ENCODE measurements at regions not wholly inside any gene's neighbourhood (a gene's known extent, or its start where the extent isn't known, plus 50 kb on each side); places are given as distances from the start of the nearest gene placed in this dataset.

- no peak overlapping the region for H3K27ac ChIP-seq
- H3K36me3 ChIP-seq (replicated peaks) = no peaks in the 10 kb centered on the region
- TF ChIP-seq, protein P1, sequence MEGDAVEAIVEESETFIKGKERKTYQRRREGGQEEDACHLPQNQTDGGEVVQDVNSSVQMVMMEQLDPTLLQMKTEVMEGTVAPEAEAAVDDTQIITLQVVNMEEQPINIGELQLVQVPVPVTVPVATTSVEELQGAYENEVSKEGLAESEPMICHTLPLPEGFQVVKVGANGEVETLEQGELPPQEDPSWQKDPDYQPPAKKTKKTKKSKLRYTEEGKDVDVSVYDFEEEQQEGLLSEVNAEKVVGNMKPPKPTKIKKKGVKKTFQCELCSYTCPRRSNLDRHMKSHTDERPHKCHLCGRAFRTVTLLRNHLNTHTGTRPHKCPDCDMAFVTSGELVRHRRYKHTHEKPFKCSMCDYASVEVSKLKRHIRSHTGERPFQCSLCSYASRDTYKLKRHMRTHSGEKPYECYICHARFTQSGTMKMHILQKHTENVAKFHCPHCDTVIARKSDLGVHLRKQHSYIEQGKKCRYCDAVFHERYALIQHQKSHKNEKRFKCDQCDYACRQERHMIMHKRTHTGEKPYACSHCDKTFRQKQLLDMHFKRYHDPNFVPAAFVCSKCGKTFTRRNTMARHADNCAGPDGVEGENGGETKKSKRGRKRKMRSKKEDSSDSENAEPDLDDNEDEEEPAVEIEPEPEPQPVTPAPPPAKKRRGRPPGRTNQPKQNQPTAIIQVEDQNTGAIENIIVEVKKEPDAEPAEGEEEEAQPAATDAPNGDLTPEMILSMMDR (IDR thresholded peaks at IDR 0.05; ENCODE audit: low read depth, low read length, missing control alignments) = no peak
- no peak overlapping the region for H3K4me3 ChIP-seq (ENCODE audit: low read depth, low read length)
- H3K27me3 ChIP-seq (replicated peaks) = no peaks in the 10 kb centered on the region
- in situ Hi-C loops (cut with HindIII; ENCODE audit: low pct_ligation_motif_present, low sequenced_read_pairs) = no loop called here
- DNase-seq = no peak
Observed at GRCh38 chr15:59931646-59932261, 72.4 kb upstream of the FOXB1 start.

- Histone ChIP-seq H3K36me3 (replicated peaks) (no peaks in the 10 kb centered on the region), H3K27ac (no peak overlapping the region), H3K27me3 (replicated peaks) (no peaks in the 10 kb centered on the region), H3K4me3 (ENCODE audit: low read depth, low read length) (no peak overlapping the region)
- no peak for DNase-seq
- TF ChIP-seq, protein P1 (IDR thresholded peaks at IDR 0.05; ENCODE audit: low read depth, low read length, missing control alignments) = no peak
- in situ Hi-C loops (cut with HindIII; ENCODE audit: low pct_ligation_motif_present, low sequenced_read_pairs) = no loop called here
Observed at GRCh38 chr15:59924812-59925522, 79.1 kb upstream of the FOXB1 start.

- no peaks in the 10 kb centered on the region for H3K27me3 ChIP-seq (replicated peaks)
- DNase-seq = no peak
- no peaks in the 10 kb centered on the region for H3K36me3 ChIP-seq (replicated peaks)
- H3K4me3 ChIP-seq (ENCODE audit: low read depth, low read length) = no peak overlapping the region
- TF ChIP-seq, protein P1 (IDR thresholded peaks at IDR 0.05; ENCODE audit: low read depth, low read length, missing control alignments) = no peak
- in situ Hi-C loops (cut with HindIII; ENCODE audit: low pct_ligation_motif_present, low sequenced_read_pairs) = no loop called here
- no peak overlapping the region for H3K27ac ChIP-seq
Observed at GRCh38 chr15:59924096-59924495, 80.0 kb upstream of the FOXB1 start.

GRCh38 chr15:59923508-59923907 is 80.6 kb upstream of the FOXB1 start:
- TF ChIP-seq, protein P1 (IDR thresholded peaks at IDR 0.05; ENCODE audit: low read depth, low read length, missing control alignments) = no peak
- Histone ChIP-seq H3K36me3 (replicated peaks) (no peaks in the 10 kb centered on the region), H3K27ac (no peak overlapping the region), H3K4me3 (ENCODE audit: low read depth, low read length) (no peak overlapping the region), H3K27me3 (replicated peaks) (no peaks in the 10 kb centered on the region)
- DNase-seq = no peak
- in situ Hi-C loops (cut with HindIII; ENCODE audit: low pct_ligation_motif_present, low sequenced_read_pairs) = no loop called here

DNA sequence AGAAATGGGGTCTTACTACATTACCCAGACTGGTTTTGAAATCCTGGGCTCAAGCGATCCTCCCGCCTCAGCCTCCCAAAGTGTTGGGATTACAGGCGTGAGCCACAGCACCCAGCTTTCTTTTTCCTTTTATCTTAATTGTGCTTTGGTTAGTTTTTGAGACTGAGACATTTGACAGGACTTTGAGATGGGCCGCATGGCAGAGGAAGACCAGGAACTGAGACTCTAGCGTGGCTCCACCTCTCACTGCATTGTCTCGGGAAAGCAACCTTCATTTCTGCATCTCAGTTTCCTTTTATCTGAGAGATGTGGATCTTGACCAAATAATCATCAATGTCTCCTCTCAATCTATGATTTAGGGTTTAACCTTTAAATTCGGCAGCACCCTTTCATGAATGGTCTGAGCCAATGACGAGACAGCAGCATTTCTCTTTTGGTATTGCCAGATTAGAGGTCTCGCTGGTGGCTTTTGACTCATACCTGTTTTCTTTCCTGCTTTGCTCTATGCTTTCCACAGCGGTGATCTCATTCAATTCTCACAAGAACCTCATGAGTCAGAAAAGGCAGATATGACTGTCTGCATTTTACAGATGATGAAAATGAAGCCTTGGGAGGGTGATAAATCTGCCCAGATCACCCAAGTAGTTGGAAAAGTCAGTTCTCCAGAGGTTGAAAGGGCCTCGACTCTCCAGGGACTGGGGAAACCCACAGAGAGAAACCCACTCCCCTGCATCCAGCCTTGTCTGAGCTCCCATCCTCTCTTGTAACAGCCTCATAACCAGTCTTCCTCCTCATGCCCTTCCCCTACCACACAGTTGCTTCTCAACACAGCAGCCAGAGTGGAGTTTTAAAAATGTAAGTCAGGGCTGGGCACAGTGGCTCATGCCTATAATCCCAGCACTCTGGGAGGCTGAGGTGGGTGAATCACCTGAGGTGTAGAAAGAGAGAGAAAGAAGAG is 84.8 kb upstream of the FOXB1 start:
- Histone ChIP-seq H3K27ac (no peak overlapping the region), H3K27me3 (replicated peaks) (peaks cover 3% of the 10 kb centered on the region), H3K4me3 (ENCODE audit: low read depth, low read length) (no peak overlapping the region), H3K36me3 (replicated peaks) (no peaks in the 10 kb centered on the region)
- TF ChIP-seq, protein P1 (IDR thresholded peaks at IDR 0.05; ENCODE audit: low read depth, low read length, missing control alignments) = no peak
- peak; percentile 82 for DNase-seq
- in situ Hi-C loops (cut with HindIII; ENCODE audit: low pct_ligation_motif_present, low sequenced_read_pairs) = no loop called here
